HL-60 (cell line): ENCODE measurements at regions not wholly inside any gene's neighbourhood (a gene's known extent, or its start where the extent isn't known, plus 50 kb on each side); places are given as distances from the start of the nearest gene placed in this dataset.

ENCODE experiments used
- DNase-seq, 2 experiments: peaks; one replicate each; pipeline ENCODE4 v3.0.0-alpha.2; 2010 to 2020; ENCODE audit warnings: low read depth in 1 of 2, low spot score in 1 of 2
- H3K27ac ChIP-seq: fragments of 250-450 bp; sonication (Bioruptor Pico); replicated peaks from 2 replicates; pipeline ENCODE4 v1.5.1; 2020; ENCODE audit warnings: mild to moderate bottlenecking, moderate library complexity
- H3K27me3 ChIP-seq: fragments of 250-450 bp; sonication (Bioruptor Pico); 2 replicates; pipeline ENCODE4 v1.5.1; 2021; ENCODE audit warnings: mild to moderate bottlenecking, moderate library complexity; ENCODE audit not compliant: insufficient read depth, poor library complexity, severe bottlenecking
- H3K4me3 ChIP-seq: replicated peaks from 2 replicates; pipeline ENCODE4 v1.5.1; 2011; ENCODE audit warnings: mild to moderate bottlenecking, control low read depth, low read length; ENCODE audit not compliant: insufficient read depth
- GABPA ChIP-seq: IDR thresholded peaks from 2 replicates; pipeline ENCODE4 v1.6.1; 2012; ENCODE audit warnings: low read depth
- POLR2AphosphoS5 ChIP-seq: IDR thresholded peaks from 2 replicates; pipeline ENCODE4 v1.6.1; 2012; ENCODE audit warnings: low read depth
- SPI1 ChIP-seq: IDR thresholded peaks from 2 replicates; pipeline ENCODE4 v1.6.1; 2012; ENCODE audit warnings: low read depth, mild to moderate bottlenecking, borderline replicate concordance
- TF ChIP-seq, protein P1 (sequence below): IDR thresholded peaks from one replicate; pipeline ENCODE4 v1.5.1; 2011; ENCODE audit warnings: low read length, control low read depth, inconsistent platforms; ENCODE audit not compliant: insufficient read depth
- TF ChIP-seq, protein P2 (sequence below): IDR thresholded peaks from 2 replicates; pipeline ENCODE4 v1.6.1; 2012; ENCODE audit warnings: low read depth; ENCODE audit not compliant: insufficient replicate concordance

DNA sequence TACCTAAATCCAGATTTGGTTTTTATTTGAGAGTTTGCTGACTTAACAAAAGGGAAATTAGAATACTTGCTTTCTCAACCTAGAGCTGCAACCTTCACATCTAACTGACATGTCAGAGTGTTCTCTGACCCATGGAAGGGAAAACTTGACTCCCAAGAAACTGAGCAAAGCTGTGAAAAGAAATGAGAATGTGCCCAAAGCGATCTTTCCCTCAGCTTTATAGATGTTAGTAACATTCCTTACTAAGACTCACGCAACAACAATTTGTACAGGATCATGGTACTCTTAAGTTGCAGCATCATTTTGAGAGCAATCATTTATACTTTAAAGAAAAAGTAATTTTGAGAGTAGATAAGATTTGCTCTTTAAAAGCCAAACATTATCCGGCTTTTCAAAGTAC, 117.0 kb upstream of the FBXL7 start:
- Histone ChIP-seq H3K4me3 (no peak overlapping the region), H3K27ac (no peak overlapping the region), H3K27me3 (no peaks in the 10 kb centered on the region)
- DNase-seq, result no peak
- TF ChIP-seq SPI1 (no peak), GABPA (no peak), POLR2AphosphoS5 (no peak)
- TF ChIP-seq, protein P1, sequence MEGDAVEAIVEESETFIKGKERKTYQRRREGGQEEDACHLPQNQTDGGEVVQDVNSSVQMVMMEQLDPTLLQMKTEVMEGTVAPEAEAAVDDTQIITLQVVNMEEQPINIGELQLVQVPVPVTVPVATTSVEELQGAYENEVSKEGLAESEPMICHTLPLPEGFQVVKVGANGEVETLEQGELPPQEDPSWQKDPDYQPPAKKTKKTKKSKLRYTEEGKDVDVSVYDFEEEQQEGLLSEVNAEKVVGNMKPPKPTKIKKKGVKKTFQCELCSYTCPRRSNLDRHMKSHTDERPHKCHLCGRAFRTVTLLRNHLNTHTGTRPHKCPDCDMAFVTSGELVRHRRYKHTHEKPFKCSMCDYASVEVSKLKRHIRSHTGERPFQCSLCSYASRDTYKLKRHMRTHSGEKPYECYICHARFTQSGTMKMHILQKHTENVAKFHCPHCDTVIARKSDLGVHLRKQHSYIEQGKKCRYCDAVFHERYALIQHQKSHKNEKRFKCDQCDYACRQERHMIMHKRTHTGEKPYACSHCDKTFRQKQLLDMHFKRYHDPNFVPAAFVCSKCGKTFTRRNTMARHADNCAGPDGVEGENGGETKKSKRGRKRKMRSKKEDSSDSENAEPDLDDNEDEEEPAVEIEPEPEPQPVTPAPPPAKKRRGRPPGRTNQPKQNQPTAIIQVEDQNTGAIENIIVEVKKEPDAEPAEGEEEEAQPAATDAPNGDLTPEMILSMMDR, result no peak
- TF ChIP-seq, protein P2, sequence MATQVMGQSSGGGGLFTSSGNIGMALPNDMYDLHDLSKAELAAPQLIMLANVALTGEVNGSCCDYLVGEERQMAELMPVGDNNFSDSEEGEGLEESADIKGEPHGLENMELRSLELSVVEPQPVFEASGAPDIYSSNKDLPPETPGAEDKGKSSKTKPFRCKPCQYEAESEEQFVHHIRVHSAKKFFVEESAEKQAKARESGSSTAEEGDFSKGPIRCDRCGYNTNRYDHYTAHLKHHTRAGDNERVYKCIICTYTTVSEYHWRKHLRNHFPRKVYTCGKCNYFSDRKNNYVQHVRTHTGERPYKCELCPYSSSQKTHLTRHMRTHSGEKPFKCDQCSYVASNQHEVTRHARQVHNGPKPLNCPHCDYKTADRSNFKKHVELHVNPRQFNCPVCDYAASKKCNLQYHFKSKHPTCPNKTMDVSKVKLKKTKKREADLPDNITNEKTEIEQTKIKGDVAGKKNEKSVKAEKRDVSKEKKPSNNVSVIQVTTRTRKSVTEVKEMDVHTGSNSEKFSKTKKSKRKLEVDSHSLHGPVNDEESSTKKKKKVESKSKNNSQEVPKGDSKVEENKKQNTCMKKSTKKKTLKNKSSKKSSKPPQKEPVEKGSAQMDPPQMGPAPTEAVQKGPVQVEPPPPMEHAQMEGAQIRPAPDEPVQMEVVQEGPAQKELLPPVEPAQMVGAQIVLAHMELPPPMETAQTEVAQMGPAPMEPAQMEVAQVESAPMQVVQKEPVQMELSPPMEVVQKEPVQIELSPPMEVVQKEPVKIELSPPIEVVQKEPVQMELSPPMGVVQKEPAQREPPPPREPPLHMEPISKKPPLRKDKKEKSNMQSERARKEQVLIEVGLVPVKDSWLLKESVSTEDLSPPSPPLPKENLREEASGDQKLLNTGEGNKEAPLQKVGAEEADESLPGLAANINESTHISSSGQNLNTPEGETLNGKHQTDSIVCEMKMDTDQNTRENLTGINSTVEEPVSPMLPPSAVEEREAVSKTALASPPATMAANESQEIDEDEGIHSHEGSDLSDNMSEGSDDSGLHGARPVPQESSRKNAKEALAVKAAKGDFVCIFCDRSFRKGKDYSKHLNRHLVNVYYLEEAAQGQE, result no peak

DNA sequence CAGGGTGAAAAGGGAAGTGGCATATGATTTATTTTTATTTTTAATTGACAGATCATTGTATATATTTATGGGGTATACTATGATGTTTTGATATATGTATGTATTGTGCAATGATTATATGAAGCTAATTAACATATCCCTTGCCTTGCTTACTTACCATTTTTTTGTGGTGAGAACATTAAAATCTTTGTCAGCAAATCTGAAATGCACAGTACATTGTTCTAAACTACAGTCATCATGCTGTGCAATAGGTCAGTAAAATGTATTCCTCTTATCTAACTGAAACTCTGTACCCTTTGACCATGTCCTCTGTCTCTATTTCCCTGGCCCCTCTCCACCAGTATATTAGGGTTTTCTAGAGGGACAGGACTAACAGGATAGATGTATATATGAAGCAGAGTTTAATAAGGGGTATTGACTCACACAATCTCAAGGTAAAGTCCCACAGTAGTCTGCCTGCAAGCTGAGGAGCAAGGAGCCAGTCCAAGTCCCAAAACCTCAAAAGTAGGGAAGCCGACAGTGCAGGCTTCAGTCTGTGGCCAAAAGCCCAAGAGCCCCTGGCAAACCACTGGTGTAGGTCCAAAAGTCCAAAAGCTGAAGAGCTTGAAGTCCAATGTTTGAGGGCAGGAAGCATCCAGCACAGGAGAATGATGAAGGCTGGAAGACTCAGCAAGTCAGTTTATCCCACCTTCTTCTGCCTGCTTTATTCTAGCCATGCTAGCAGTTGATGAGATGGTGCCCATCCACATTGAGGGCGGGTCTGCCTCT, 122.2 kb upstream of the FBXL7 start:
- Histone ChIP-seq H3K4me3 (no peak overlapping the region), H3K27ac (no peak overlapping the region), H3K27me3 (no peaks in the 10 kb centered on the region)
- TF ChIP-seq POLR2AphosphoS5 (no peak), GABPA (no peak), SPI1 (no peak)
- TF ChIP-seq, protein P1, result no peak
- TF ChIP-seq, protein P2, result no peak
- no peak for DNase-seq

DNA sequence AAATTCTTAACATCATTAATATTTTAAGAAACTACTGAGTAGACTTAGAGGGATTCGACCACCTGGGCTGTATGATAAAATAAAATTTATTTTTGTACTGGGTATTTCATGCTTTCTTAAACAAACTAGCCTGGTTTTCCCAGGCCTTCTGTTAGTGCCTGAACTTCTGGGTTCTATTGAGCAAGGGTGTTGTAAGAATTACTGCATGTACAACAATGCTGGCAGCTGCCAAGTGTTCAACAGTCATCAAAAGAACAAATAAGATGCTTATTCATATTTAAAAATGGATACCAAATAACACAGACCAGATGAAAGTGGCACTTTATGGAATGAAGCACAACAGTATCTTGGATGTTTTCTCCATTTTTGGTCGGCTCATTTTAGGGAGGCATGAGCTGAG, 123.2 kb upstream of the FBXL7 start:
- no peak overlapping the region for H3K27ac ChIP-seq
- TF ChIP-seq SPI1, result no peak
- no peak for TF ChIP-seq POLR2AphosphoS5
- TF ChIP-seq, protein P2, result no peak
- TF ChIP-seq GABPA, result no peak
- TF ChIP-seq, protein P1, result no peak
- no peaks in the 10 kb centered on the region for H3K27me3 ChIP-seq
- no peak overlapping the region for H3K4me3 ChIP-seq
- DNase-seq, result no peak
